ENCODE measurements at regions not wholly inside any gene's neighbourhood (a gene's known extent, or its start where the extent isn't known, plus 50 kb on each side); places are given as distances from the start of the nearest gene placed in this dataset.

- Histone ChIP-seq H3K4me1 (ENCODE audit: insufficient read depth) (no peaks in the 10 kb centered on the region), H3K9me2 (replicated peaks; ENCODE audit: insufficient read depth) (no peaks in the 10 kb centered on the region), H2AFZ (no peak overlapping the region), H4K20me1 (ENCODE audit: insufficient read depth, poor library complexity, severe bottlenecking) (no peaks in the 10 kb centered on the region), H3K4me2 (no peak overlapping the region), H3K27ac (no peak overlapping the region), H3K9me3 (ENCODE audit: low read depth) (no peaks in the 10 kb centered on the region), H3K36me3 (replicated peaks; ENCODE audit: insufficient read depth, low read depth) (no peaks in the 10 kb centered on the region), H3K27me3 (no peaks in the 10 kb centered on the region), H3K79me2 (no peaks in the 10 kb centered on the region), H3K4me3 (no peak overlapping the region)
- DNase-seq (ENCODE audit: low spot score), result no peak
- TF ChIP-seq CTCF (IDR thresholded peaks at IDR 0.05; ENCODE audit: poor library complexity), result no peak
- no peak for TF ChIP-seq EZH2 (IDR thresholded peaks at IDR 0.05; ENCODE audit: borderline replicate concordance)
- no peak for TF ChIP-seq EZH2phosphoT487 (IDR thresholded peaks at IDR 0.05; ENCODE audit: low read depth, severe bottlenecking, unreplicated experiment)
- WGBS (ENCODE audit: low lambda C conversion rate, missing lambda C conversion rate), result 91% methylated on average over 4 of the region's 4 CpGs
Measured at GRCh38 chr10:3933733-3934132, 148.7 kb upstream of the KLF6 start.

DNA sequence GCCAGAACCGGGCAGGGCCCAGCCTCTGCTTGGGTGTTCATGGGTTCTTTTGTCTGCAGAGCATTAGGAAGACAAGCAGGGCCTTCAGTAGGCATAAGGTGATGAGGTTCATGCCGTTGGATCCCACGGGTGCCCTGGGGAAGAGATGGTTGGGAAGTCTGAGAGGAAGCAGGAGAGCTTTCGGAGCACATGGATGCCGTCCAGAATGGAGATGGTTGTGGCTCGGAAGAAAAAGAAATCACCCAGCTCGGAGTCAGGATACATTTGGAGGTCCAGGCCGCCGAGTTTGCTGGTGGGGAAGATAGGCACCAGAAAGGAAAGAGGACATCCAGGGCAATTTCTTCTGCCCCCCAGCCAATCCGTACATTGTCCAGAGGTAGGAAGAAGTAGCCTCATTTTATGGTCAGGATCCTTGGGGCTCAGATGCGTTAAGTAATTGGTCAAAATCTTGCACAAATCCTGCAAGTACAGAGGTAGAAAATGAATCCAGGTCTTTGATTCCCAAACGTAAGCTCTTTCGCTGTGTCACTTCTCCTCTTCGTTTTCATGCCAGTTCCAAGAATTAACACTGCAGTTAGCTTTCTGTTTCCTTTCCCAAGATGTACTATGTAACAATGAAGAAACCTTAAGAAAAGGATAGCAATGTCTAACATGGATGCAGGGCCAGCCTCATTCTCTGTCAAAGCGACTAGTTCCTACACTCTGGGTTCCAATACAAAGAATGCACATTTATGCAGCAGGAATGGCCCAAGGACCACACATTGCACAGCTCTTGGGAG, 147.8 kb upstream of the KLF6 start:
- Histone ChIP-seq H3K4me3 (no peak overlapping the region), H3K27ac (no peak overlapping the region), H3K9me3 (ENCODE audit: low read depth) (no peaks in the 10 kb centered on the region), H3K27me3 (no peaks in the 10 kb centered on the region), H3K36me3 (replicated peaks; ENCODE audit: insufficient read depth, low read depth) (no peaks in the 10 kb centered on the region), H3K4me2 (no peak overlapping the region), H2AFZ (no peak overlapping the region), H4K20me1 (ENCODE audit: insufficient read depth, poor library complexity, severe bottlenecking) (no peaks in the 10 kb centered on the region), H3K9me2 (replicated peaks; ENCODE audit: insufficient read depth) (no peaks in the 10 kb centered on the region), H3K4me1 (ENCODE audit: insufficient read depth) (no peaks in the 10 kb centered on the region), H3K79me2 (no peaks in the 10 kb centered on the region)
- 96% methylated on average over 14 of the region's 15 CpGs for WGBS (ENCODE audit: low lambda C conversion rate, missing lambda C conversion rate)
- no peak for DNase-seq (ENCODE audit: low spot score)
- no peak for TF ChIP-seq CTCF (IDR thresholded peaks at IDR 0.05; ENCODE audit: poor library complexity)
- TF ChIP-seq EZH2phosphoT487 (IDR thresholded peaks at IDR 0.05; ENCODE audit: low read depth, severe bottlenecking, unreplicated experiment), result no peak
- no peak for TF ChIP-seq EZH2 (IDR thresholded peaks at IDR 0.05; ENCODE audit: borderline replicate concordance)

- no peaks in the 10 kb centered on the region for H3K9me3 ChIP-seq (ENCODE audit: low read depth)
- H4K20me1 ChIP-seq (ENCODE audit: insufficient read depth, poor library complexity, severe bottlenecking), result no peaks in the 10 kb centered on the region
- no peaks in the 10 kb centered on the region for H3K4me1 ChIP-seq (ENCODE audit: insufficient read depth)
- no peak for TF ChIP-seq EZH2 (IDR thresholded peaks at IDR 0.05; ENCODE audit: borderline replicate concordance)
- no peak for TF ChIP-seq EZH2phosphoT487 (IDR thresholded peaks at IDR 0.05; ENCODE audit: low read depth, severe bottlenecking, unreplicated experiment)
- no peak for TF ChIP-seq CTCF (IDR thresholded peaks at IDR 0.05; ENCODE audit: poor library complexity)
- H3K4me3 ChIP-seq, result no peak overlapping the region
- H2AFZ ChIP-seq, result no peak overlapping the region
- H3K79me2 ChIP-seq, result no peaks in the 10 kb centered on the region
- no peaks in the 10 kb centered on the region for H3K27me3 ChIP-seq
- no peak overlapping the region for H3K27ac ChIP-seq
- no peaks in the 10 kb centered on the region for H3K36me3 ChIP-seq (replicated peaks; ENCODE audit: insufficient read depth, low read depth)
- DNase-seq (ENCODE audit: low spot score), result no peak
- no peaks in the 10 kb centered on the region for H3K9me2 ChIP-seq (replicated peaks; ENCODE audit: insufficient read depth)
- H3K4me2 ChIP-seq, result no peak overlapping the region
- 96% methylated on average over 7 of the region's 7 CpGs for WGBS (ENCODE audit: low lambda C conversion rate, missing lambda C conversion rate)
Measured at GRCh38 chr10:3931901-3932300, 146.9 kb upstream of the KLF6 start.
